A549 (cell line): ENCODE measurements at regions not wholly inside any gene's neighbourhood (a gene's known extent, or its start where the extent isn't known, plus 50 kb on each side); places are given as distances from the start of the nearest gene placed in this dataset.

ENCODE experiments used
- ATAC-seq, 2 experiments: fragments of 200-7000 bp in 1 of 2; fragments of >200 bp in 1 of 2; cut with Nextera tagmentation in 1 of 2; cut with Tn5 transposase in 1 of 2; 3 replicates each; pipeline versions ENCODE4 v1.8.0 to v1.9.1; 2018 to 2020; ENCODE audit warnings: mild to moderate bottlenecking in 1 of 2, moderate library complexity in 1 of 2
- CTCF ChIA-PET: fragments of 300-600 bp; sonication (Branson Sonifier 250); formaldehyde crosslinking; extraction: SDS; loops from one replicate; lab custom pipeline; 2021; ENCODE audit warnings: antibody characterized with exemption, inconsistent platforms; lab: Yijun Ruan, JAX
- POLR2A ChIA-PET: fragments of 350-600 bp; formaldehyde crosslinking; extraction: SDS; loops from one replicate; lab custom pipeline; 2021; ENCODE audit warnings: antibody characterized with exemption, inconsistent platforms; lab: Yijun Ruan, JAX
- DNase-seq, 2 experiments: peaks; one replicate each; pipeline versions ENCODE4 v3.0.0 to v3.0.0-alpha.2; 2011 to 2016; ENCODE audit warnings: low read depth in 1 of 2, low spot score in 1 of 2
- FAIRE-seq: peaks from 2 replicates; lab custom pipeline; 2011; peaks lifted over from hg19 to GRCh38; lab: Jason Lieb, UNC
- H3K27ac ChIP-seq, 2 experiments: fragments of >200 bp; sonication (Bioruptor Twin); formaldehyde crosslinking; 3 replicates each; pipeline ENCODE4 v1.5.1; 2016 to 2017
- H3K4me1 ChIP-seq: fragments of >200 bp; sonication (Bioruptor Twin); formaldehyde crosslinking; 3 replicates; pipeline ENCODE4 v1.6.1; 2016
- H3K4me2 ChIP-seq: fragments of >200 bp; sonication (Bioruptor Twin); formaldehyde crosslinking; 3 replicates; pipeline ENCODE4 v1.6.1; 2016
- H3K4me3 ChIP-seq: fragments of >200 bp; sonication (Bioruptor Twin); formaldehyde crosslinking; 3 replicates; pipeline ENCODE4 v1.5.1; 2016
- H3K9me3 ChIP-seq: fragments of >200 bp; sonication (Bioruptor Twin); formaldehyde crosslinking; 3 replicates; pipeline ENCODE4 v1.6.1; 2016
- ATOH8 ChIP-seq: fragments of 250-450 bp; sonication (Bioruptor Pico); IDR thresholded peaks from 2 replicates; pipeline ENCODE4 v1.5.0; 2020; ENCODE audit warnings: low read depth, mild to moderate bottlenecking, moderate library complexity
- BCL3 ChIP-seq: fragments of >200 bp; sonication (Bioruptor Twin); formaldehyde crosslinking; IDR thresholded peaks from 3 replicates; pipeline ENCODE4 v1.6.1; 2016
- CBX8 ChIP-seq: fragments of 200-600 bp; sonication (generic); IDR thresholded peaks from 2 replicates; pipeline ENCODE4 v1.6.1; 2016
- E2F6 ChIP-seq: IDR thresholded peaks from 2 replicates; pipeline ENCODE4 v1.6.1; 2012; ENCODE audit warnings: low read depth, borderline replicate concordance
- EHF ChIP-seq: fragments of 250-450 bp; sonication (Bioruptor Pico); IDR thresholded peaks from 2 replicates; pipeline ENCODE4 v1.5.0; 2020; ENCODE audit warnings: mild to moderate bottlenecking
- FOXS1 ChIP-seq: fragments of 250-450 bp; sonication (Bioruptor Pico); IDR thresholded peaks from 2 replicates; pipeline ENCODE4 v1.5.0; 2020; ENCODE audit warnings: mild to moderate bottlenecking, moderate library complexity
- GATA3 ChIP-seq: IDR thresholded peaks from 2 replicates; pipeline ENCODE4 v1.6.1; 2012; ENCODE audit warnings: borderline replicate concordance
- HDAC2 ChIP-seq: fragments of 200-600 bp; sonication (generic); IDR thresholded peaks from 2 replicates; pipeline ENCODE4 v1.6.1; 2016
- HES2 ChIP-seq: fragments of >200 bp; sonication (Bioruptor Twin); formaldehyde crosslinking; IDR thresholded peaks from 2 replicates; pipeline ENCODE4 v1.6.1; 2016
- HEYL ChIP-seq: fragments of 250-450 bp; sonication (Bioruptor Pico); IDR thresholded peaks from 2 replicates; pipeline ENCODE4 v1.8.0; 2021; ENCODE audit warnings: mild to moderate bottlenecking, moderate library complexity
- HOXB13 ChIP-seq: fragments of 250-450 bp; sonication (Bioruptor Pico); IDR thresholded peaks from 2 replicates; pipeline ENCODE4 v1.5.0; 2020; ENCODE audit warnings: low read depth, mild to moderate bottlenecking, moderate library complexity
- HOXB5 ChIP-seq: fragments of 250-450 bp; sonication (Bioruptor Pico); IDR thresholded peaks from 2 replicates; pipeline ENCODE4 v1.5.0; 2020; ENCODE audit warnings: mild to moderate bottlenecking, moderate library complexity
- KDM1A ChIP-seq: fragments of 200-600 bp; sonication (generic); IDR thresholded peaks from 2 replicates; pipeline ENCODE4 v1.6.1; 2016; ENCODE audit warnings: low read depth, mild to moderate bottlenecking
- KDM5A ChIP-seq: fragments of 200-600 bp; sonication (generic); IDR thresholded peaks from 2 replicates; pipeline ENCODE4 v1.6.1; 2016; ENCODE audit warnings: antibody characterized with exemption, mild to moderate bottlenecking
- NPAS2 ChIP-seq: fragments of 250-450 bp; sonication (Bioruptor Pico); IDR thresholded peaks from 2 replicates; pipeline ENCODE4 v1.8.0; 2022; ENCODE audit warnings: mild to moderate bottlenecking, moderate library complexity, borderline replicate concordance
- PBX3 ChIP-seq: IDR thresholded peaks from 2 replicates; pipeline ENCODE4 v1.6.1; 2012
- PHF8 ChIP-seq: fragments of 200-600 bp; sonication (generic); IDR thresholded peaks from 2 replicates; pipeline ENCODE4 v1.6.1; 2016; ENCODE audit warnings: low read depth, mild to moderate bottlenecking, antibody characterized with exemption, moderate library complexity, borderline replicate concordance
- POLR2A ChIP-seq: IDR thresholded peaks from 2 replicates; pipeline ENCODE4 v1.6.1; 2012; ENCODE audit warnings: mild to moderate bottlenecking, low read length
- RARB ChIP-seq: fragments of 250-450 bp; sonication (Bioruptor Pico); IDR thresholded peaks from 2 replicates; pipeline ENCODE4 v1.8.0; 2021; ENCODE audit warnings: mild to moderate bottlenecking, moderate library complexity
- RCOR1 ChIP-seq: fragments of 150-350 bp; IDR thresholded peaks from 2 replicates; pipeline ENCODE4 v1.6.1; 2014; ENCODE audit warnings: antibody characterized with exemption, low read length, low read depth
- RNF2 ChIP-seq: fragments of 200-600 bp; sonication (generic); IDR thresholded peaks from 2 replicates; pipeline ENCODE4 v1.6.1; 2016; ENCODE audit warnings: low read depth, mild to moderate bottlenecking, antibody characterized with exemption, moderate library complexity, borderline replicate concordance
- SREBF2 ChIP-seq: fragments of 450-650 bp; IDR thresholded peaks from 2 replicates; pipeline ENCODE4 v1.6.1; 2014; ENCODE audit warnings: mild to moderate bottlenecking, moderate library complexity
- TFCP2L1 ChIP-seq: fragments of 250-450 bp; sonication (Bioruptor Pico); IDR thresholded peaks from 2 replicates; pipeline ENCODE4 v1.5.0; 2021; ENCODE audit warnings: mild to moderate bottlenecking
- USF2 ChIP-seq: fragments of 450-650 bp; IDR thresholded peaks from 2 replicates; pipeline ENCODE4 v1.6.1; 2014; ENCODE audit warnings: antibody characterized with exemption
- ZFP36 ChIP-seq: fragments of 450-650 bp; IDR thresholded peaks from 2 replicates; pipeline ENCODE4 v1.6.1; 2014; ENCODE audit warnings: borderline replicate concordance; ENCODE audit not compliant: partially characterized antibody
- ZNF302 ChIP-seq: fragments of 250-450 bp; sonication (Bioruptor Pico); IDR thresholded peaks from 2 replicates; pipeline ENCODE4 v1.9.0; 2021; ENCODE audit warnings: inconsistent platforms, mild to moderate bottlenecking, moderate library complexity
- ZSCAN20 ChIP-seq: fragments of 250-450 bp; sonication (Bioruptor Pico); IDR thresholded peaks from 2 replicates; pipeline ENCODE4 v1.8.0; 2022; ENCODE audit warnings: mild to moderate bottlenecking, moderate library complexity
- WGBS: methylation state at CpG from one replicate; pipeline ENCODE4 v1.1.6; 2017; ENCODE audit errors: missing lambda C conversion rate; 5-methylcytosine and 5-hydroxymethylcytosine counted together

GRCh38 chrX:94041881-94042280 lies 367.9 kb downstream of the FAM133A start:
- TF ChIP-seq HEYL (CRISPR knock-in tag) (no peak), HOXB13 (no peak), RCOR1 (no peak), ZNF302 (CRISPR knock-in tag) (no peak), TFCP2L1 (CRISPR knock-in tag) (no peak), ATOH8 (no peak), USF2 (no peak), KDM1A (no peak), PHF8 (no peak), HOXB5 (CRISPR knock-in tag) (no peak), HES2 (no peak), E2F6 (no peak), BCL3 (no peak), ZFP36 (no peak), EHF (no peak), POLR2A (no peak), KDM5A (no peak), FOXS1 (no peak), NPAS2 (CRISPR knock-in tag) (no peak)
- ATAC-seq (no peak), FAIRE-seq (no peak), DNase-seq (no peak)
- H3K9me3 ChIP-seq, result no peaks in the 10 kb centered on the region
- no peak overlapping the region for H3K4me3 ChIP-seq
- no peak overlapping the region for H3K27ac ChIP-seq
- ChIA-PET CTCF (no interaction called here), POLR2A (no interaction called here)
- 14% methylated on average over 2 of the region's 2 CpGs for WGBS
- no peaks in the 10 kb centered on the region for H3K4me1 ChIP-seq
- H3K4me2 ChIP-seq, result no peak overlapping the region

- H3K4me3 ChIP-seq, result no peak overlapping the region
- no peaks in the 10 kb centered on the region for H3K4me1 ChIP-seq
- H3K4me2 ChIP-seq, result no peak overlapping the region
- WGBS, result 10% methylated on average over 2 of the region's 16 CpGs
- CTCF ChIA-PET, result no interaction called here
- POLR2A ChIA-PET, result no interaction called here
- DNase-seq, result no peak
- TF ChIP-seq FOXS1 (no peak), ZSCAN20 (CRISPR knock-in tag) (no peak), RARB (CRISPR knock-in tag) (no peak), ZNF302 (CRISPR knock-in tag) (no peak)
- no peak overlapping the region for H3K27ac ChIP-seq
- no peak for FAIRE-seq
- no peak for ATAC-seq
- H3K9me3 ChIP-seq, result no peaks in the 10 kb centered on the region
These were observed 371.7 kb downstream of the FAM133A start for GRCh38 chrX:94045724-94046123.

- Histone ChIP-seq H3K4me2 (no peak overlapping the region), H3K4me3 (no peak overlapping the region), H3K27ac (no peak overlapping the region), H3K9me3 (no peaks in the 10 kb centered on the region), H3K4me1 (no peaks in the 10 kb centered on the region)
- DNase-seq (no peak), ATAC-seq (no peak), FAIRE-seq (no peak)
- TF ChIP-seq HDAC2 (no peak), RNF2 (no peak), SREBF2 (no peak), TFCP2L1 (CRISPR knock-in tag) (no peak), E2F6 (no peak), HOXB5 (CRISPR knock-in tag) (no peak), ZNF302 (CRISPR knock-in tag) (no peak), PBX3 (no peak), PHF8 (no peak), FOXS1 (no peak), HES2 (no peak), CBX8 (no peak), USF2 (no peak), KDM1A (no peak), RCOR1 (no peak), GATA3 (no peak)
- POLR2A ChIA-PET, result no interaction called here
- CTCF ChIA-PET, result no interaction called here
- 29% methylated on average over 2 of the region's 2 CpGs for WGBS
These were observed 377.9 kb downstream of the FAM133A start for GRCh38 chrX:94051926-94052325.
